H54 (cell line): ENCODE measurements at regions not wholly inside any gene's neighbourhood (a gene's known extent, or its start where the extent isn't known, plus 50 kb on each side); places are given as distances from the start of the nearest gene placed in this dataset.

Experiments
- DNase-seq: peaks from one replicate; pipeline ENCODE4 v3.0.0; 2011; ENCODE audit warnings: low spot score, mixed read lengths; ENCODE audit not compliant: insufficient read length
- FAIRE-seq: peaks from 3 replicates; lab custom pipeline; 2011; peaks lifted over from hg19 to GRCh38; lab: Jason Lieb, UNC
- POLR2A ChIP-seq: IDR thresholded peaks from 2 replicates; pipeline ENCODE4 v1.6.1; 2011; ENCODE audit warnings: low read depth, mild to moderate bottlenecking, low read length

DNA sequence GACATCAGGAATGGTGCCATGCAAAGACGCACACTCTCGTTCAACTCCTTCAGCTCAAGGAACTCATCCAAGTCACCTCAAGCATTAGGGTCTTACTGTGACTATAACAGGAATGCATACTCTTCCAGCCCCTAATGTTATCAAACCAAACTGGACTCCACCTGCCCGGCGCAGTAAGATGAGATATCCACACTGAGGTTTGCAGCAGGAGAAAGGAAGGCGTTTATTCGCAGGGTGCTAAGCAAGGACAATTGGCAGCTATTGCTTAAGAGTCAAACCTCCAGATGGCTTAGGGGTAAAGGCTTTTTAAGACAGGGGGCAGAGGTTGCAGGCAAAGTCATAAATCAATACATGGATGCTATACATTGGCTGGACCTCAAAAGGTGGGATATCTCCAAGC lies 159.4 kb upstream of the TAB2 start:
- no peak for DNase-seq
- no peak for FAIRE-seq
- TF ChIP-seq POLR2A: no peak

GRCh38 chr6:149160943-149161342 lies 156.6 kb upstream of the TAB2 start:
- no peak for FAIRE-seq
- DNase-seq: no peak
- no peak for TF ChIP-seq POLR2A

- no peak for TF ChIP-seq POLR2A
- DNase-seq: no peak
- no peak for FAIRE-seq
Observed at GRCh38 chr6:149162924-149163323, 154.6 kb upstream of the TAB2 start.

DNA sequence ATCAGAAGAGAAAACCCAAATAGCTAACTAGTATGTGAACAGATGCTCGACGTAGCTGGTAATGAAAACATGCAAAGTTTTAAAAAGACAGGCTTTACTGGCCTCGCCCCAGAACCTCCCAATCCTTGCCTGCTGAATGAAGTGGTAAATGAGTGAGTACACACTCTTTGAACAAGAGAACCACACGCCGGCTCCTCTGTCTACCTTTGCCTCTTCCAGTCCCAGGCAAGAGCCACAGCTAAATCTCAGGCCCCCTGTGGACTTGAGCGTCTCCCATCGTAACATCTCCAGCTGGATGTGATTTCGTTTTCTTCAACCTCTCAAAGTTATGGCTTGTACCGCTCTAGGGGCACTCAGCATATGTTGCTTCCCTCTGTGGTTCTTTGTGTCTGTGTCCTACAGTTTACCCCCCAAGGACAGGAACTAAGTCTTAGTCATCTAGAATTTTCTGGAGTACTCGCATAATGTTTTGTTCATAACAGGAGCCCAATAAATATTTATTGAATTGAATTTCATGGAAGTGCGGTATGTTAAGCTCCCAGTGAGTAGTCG lies 153.2 kb upstream of the TAB2 start:
- no peak for TF ChIP-seq POLR2A
- no peak for FAIRE-seq

DNA sequence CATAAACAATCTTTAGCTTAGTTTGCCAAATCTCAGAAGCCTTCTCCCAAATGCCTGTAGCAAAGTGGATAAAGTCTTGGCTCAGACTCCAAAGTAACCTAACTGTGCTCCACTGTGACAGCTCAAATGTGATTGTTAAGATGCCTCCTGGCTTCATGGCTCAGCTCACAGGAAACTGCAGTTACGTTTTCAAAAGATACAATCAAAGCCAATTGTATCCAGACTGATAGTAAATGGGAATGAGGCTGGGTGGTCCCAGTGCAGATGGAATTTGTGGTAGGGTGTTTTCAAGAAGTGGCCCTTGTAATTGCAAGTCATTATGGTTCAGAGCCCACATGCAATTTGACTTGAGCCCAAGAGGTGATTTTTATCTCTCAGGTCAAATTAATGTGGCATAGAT lies 151.2 kb upstream of the TAB2 start:
- FAIRE-seq (no peak), DNase-seq (no peak)
- TF ChIP-seq POLR2A: no peak

More for the DNA sequence above, 153.2 kb upstream of the TAB2 start:
- no peak for DNase-seq

DNA sequence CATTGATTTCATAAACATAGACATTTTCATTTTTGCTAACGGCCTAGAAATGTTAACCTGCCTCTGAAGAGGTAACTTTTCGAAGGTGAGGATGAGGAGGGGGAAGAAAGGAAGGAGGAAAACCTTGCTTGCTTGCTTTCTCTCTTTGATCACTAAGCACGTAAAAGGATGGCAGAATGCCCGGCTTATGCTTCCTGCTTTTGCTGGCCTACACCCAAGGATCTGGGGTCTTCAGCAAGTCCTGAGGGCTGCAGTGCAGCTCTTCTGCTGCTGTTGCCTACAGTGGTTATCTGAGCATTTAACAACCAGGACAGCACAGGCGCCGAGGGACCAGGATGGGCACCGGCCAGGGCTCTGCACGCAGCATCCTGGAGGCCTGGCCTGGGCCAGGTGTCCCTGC lies 150.8 kb upstream of the TAB2 start:
- DNase-seq (no peak), FAIRE-seq (no peak)
- TF ChIP-seq POLR2A: no peak

GRCh38 chr6:149168968-149169367 lies 148.5 kb upstream of the TAB2 start:
- no peak for FAIRE-seq
- TF ChIP-seq POLR2A: no peak
- no peak for DNase-seq

DNA sequence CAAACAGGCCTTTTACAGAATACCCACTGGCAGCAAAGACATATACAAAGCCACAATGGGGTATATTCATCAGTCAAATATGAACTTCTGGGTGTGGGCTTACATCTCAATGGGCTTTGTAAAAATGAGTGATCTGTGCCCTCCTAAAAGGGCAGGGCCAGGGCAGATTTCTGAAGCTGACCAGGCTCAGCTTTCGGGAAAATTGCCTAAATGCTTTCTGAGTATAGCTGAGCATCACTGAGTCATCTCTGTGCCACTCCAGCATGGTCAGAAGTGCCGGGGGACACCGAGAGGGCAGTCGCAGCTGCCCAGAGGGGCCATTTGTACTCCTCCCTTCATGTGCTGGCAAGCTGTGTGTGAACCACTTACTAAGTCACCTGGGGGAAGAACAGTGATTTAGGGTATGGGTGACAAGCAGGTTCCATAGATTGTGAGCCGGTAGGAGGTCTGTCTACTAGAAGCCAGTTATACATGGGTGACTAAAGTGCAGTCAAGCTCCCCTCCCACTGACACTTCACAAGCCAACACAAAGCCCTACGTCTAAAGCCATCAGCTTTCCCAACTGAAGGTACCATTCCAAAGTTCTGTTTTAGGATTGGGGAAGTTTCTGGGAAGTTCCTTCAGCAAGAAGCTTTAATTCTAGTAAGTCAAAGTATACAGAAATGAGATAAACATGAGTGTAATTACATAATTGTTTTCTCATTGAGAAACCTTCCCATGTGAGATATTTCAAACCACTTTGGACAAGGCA lies 147.6 kb upstream of the TAB2 start:
- DNase-seq: peak; percentile 51
- no peak for TF ChIP-seq POLR2A
- peak; percentile 72 for FAIRE-seq

DNA sequence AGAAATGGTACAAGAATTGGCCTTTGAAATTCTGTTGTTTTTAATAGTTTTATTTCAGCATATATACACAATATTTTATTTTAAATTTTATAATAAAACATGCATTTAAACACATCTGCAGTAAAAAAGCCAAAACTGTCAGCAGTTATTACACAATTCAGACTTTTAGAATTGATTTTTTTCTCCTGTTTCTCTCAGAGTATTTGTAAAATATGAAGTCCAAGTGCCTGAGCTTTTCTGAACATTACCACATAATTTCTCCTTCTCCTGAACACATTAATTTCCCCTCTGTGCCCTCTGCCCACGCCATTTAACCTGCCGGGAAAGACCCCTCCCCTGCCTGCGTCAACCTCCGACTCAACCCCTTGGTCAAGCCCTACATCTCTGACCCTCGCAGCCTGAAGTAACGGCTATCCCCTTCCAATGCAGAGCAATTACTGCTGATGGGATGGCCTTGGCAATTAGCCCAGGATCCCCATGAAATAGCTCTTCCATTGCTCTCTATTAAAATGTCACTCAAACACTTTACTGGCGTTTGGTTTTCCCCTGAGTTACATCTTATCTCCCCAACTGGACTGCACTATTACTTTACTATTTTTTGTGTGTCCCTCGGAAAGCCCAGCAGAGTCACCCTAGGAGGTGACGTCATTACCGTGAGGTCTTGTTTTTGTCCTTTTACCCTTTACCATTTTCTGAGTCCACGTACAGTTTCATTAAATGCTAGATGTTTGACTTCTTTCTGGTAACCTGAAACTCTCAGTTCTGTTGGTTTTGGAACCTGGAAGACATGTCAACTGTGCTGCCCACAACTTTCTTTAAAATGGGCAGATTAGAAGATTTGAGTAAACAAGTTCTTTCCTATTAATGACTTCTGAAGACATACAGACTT lies 146.7 kb upstream of the TAB2 start:
- TF ChIP-seq POLR2A: no peak
- DNase-seq (no peak), FAIRE-seq (no peak)

GRCh38 chr6:149173222-149173621 lies 144.3 kb upstream of the TAB2 start:
- no peak for FAIRE-seq
- DNase-seq: no peak
- no peak for TF ChIP-seq POLR2A

DNA sequence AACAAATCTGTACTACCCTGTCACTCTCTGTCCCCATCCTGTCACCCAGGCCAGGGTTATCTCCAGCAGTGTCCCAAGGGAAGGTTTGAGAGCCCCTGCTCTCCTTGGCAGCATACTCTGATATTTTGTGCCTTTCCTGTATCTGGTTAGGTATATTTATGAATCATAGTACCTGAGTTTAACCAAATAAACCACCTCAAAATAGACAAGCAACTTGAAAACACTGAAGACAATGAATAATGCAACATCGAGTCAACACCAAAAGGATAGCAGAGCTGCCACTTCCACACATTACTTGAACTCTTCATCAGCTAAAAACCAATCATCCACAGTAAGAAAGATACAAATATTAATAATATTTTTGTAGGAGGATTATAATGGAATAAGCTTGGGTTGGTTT lies 142.6 kb upstream of the TAB2 start:
- no peak for FAIRE-seq
- TF ChIP-seq POLR2A: no peak

DNA sequence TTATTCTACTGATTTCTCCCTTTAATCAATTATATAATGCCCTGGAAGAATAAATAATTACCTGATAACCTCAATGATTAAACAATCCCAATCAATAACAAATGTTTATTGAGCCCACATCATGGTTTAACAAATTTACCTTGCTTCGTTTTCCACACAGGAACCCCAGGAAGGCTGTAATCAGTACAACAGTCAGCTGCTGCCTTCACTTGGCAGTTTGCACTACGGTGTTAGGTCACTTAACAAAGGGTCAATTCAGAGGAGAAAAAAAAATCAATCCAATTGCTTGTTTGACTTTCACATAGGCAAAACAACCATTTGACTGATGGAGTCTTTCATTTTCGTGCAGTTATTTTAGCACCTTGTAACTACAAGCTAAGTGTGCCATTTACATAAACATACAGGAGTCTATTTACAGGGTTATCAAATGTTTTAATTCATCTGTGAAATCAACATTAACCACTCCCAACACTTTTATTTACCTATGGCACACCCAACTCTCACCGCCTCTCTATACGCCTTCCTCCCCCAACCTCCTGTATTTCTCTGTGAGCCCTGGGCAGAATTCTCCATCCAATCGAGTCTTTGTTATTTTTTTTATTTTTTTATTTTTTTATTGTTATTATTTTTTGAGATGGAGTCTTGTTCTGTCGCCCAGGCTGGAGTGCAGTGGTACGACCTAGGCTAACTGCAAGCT lies 140.4 kb upstream of the TAB2 start:
- TF ChIP-seq POLR2A: no peak
- FAIRE-seq: no peak
- no peak for DNase-seq

More for the DNA sequence above, 142.6 kb upstream of the TAB2 start:
- no peak for DNase-seq

- FAIRE-seq: no peak
- no peak for TF ChIP-seq POLR2A
- no peak for DNase-seq
Observed at GRCh38 chr6:149179431-149179830, 138.1 kb upstream of the TAB2 start.

DNA sequence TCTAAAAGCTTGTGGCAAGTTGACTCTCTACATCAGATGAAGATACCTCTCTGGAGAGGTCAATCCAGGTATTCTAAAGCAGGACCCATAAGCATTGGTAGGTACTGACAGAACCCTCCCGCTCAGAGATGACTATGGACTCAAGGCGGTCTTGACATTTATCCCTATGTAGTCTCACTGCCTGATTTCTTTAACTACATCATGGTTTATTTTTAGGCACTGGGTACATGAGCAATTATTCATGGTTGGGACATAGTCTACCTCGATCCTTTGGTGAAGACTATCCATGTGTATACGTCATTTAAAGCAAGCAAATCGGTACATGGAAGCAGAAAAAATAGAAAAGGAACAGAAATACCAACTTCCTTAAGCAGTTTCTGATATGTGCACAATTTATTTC lies 136.2 kb upstream of the TAB2 start:
- no peak for FAIRE-seq
- TF ChIP-seq POLR2A: no peak
- no peak for DNase-seq
